HEK293 (cell line): ENCODE measurements at regions not wholly inside any gene's neighbourhood (a gene's known extent, or its start where the extent isn't known, plus 50 kb on each side); places are given as distances from the start of the nearest gene placed in this dataset.
A peak's percentile ranks its signal among the peaks of the same experiment; 100 is the strongest.

ENCODE experiments used
- CTCF ChIA-PET: fragments of 350-600 bp; formaldehyde crosslinking; extraction: SDS; loops from one replicate; lab custom pipeline; 2021; ENCODE audit warnings: antibody characterized with exemption; lab: Yijun Ruan, JAX
- POLR2A ChIA-PET: fragments of 300-600 bp; formaldehyde crosslinking; extraction: SDS; loops from one replicate; lab custom pipeline; 2020; ENCODE audit warnings: antibody characterized with exemption, inconsistent platforms; lab: Yijun Ruan, JAX
- H3K27ac ChIP-seq: fragments of 200-500 bp; sonication (Bioruptor generic); 2 replicates; pipeline ENCODE4 v1.5.1; 2014; ENCODE audit warnings: low read depth, low read length, control low read depth, inconsistent platforms; ENCODE audit errors: extremely low read depth
- H3K36me3 ChIP-seq, 2 experiments: fragments of 200-500 bp in 1 of 2; sonication (Bioruptor generic) in 1 of 2; 1 replicate in 1 of 2; 2 replicates in 1 of 2; pipeline ENCODE4 v1.5.1; 2014 to 2017; ENCODE audit warnings: inconsistent platforms in 2 of 2, low read length in 2 of 2; ENCODE audit not compliant: control insufficient read depth in 2 of 2, insufficient read depth in 1 of 2
- H3K4me1 ChIP-seq: fragments of 200-500 bp; sonication (Bioruptor generic); 2 replicates; pipeline ENCODE4 v1.5.1; 2014; ENCODE audit warnings: mild to moderate bottlenecking, low read length, inconsistent platforms; ENCODE audit not compliant: control insufficient read depth, insufficient read depth
- H3K4me3 ChIP-seq: 2 replicates; pipeline ENCODE4 v1.5.1; 2011; ENCODE audit warnings: low read depth, mild to moderate bottlenecking, control low read depth, low read length, moderate library complexity
- H3K9me3 ChIP-seq: fragments of 200-500 bp; sonication (Bioruptor generic); 2 replicates; pipeline ENCODE4 v1.5.1; 2014; ENCODE audit warnings: low read depth, low read length, inconsistent platforms; ENCODE audit not compliant: control insufficient read depth, insufficient read depth
- EGR2 ChIP-seq: fragments of 450-650 bp; formaldehyde crosslinking; IDR thresholded peaks from 2 replicates; pipeline ENCODE4 v1.5.1; 2016; ENCODE audit warnings: low read depth, missing biosample characterization, missing genetic modification characterization
- KLF1 ChIP-seq: fragments of 450-650 bp; formaldehyde crosslinking; IDR thresholded peaks from 2 replicates; pipeline ENCODE4 v1.5.1; 2016; ENCODE audit warnings: missing biosample characterization, missing genetic modification characterization
- KLF10 ChIP-seq: fragments of 450-650 bp; IDR thresholded peaks from 2 replicates; pipeline ENCODE4 v1.5.1; 2018; ENCODE audit warnings: missing biosample characterization, mild to moderate bottlenecking, missing genetic modification characterization
- MYNN ChIP-seq: fragments of 450-650 bp; formaldehyde crosslinking; IDR thresholded peaks from 2 replicates; pipeline ENCODE4 v1.5.1; 2016; ENCODE audit warnings: missing biosample characterization, missing genetic modification characterization, borderline replicate concordance
- OVOL3 ChIP-seq: fragments of 450-650 bp; formaldehyde crosslinking; IDR thresholded peaks from 2 replicates; pipeline ENCODE4 v1.5.1; 2016; ENCODE audit warnings: missing biosample characterization, missing genetic modification characterization
- TRIM28 ChIP-seq: IDR thresholded peaks from 2 replicates; pipeline ENCODE4 v1.6.1; 2011; ENCODE audit warnings: low read length, control low read depth, borderline replicate concordance
- ZBTB1 ChIP-seq: fragments of 450-650 bp; formaldehyde crosslinking; IDR thresholded peaks from 2 replicates; pipeline ENCODE4 v1.5.1; 2016; ENCODE audit warnings: missing biosample characterization, missing genetic modification characterization
- ZIC2 ChIP-seq: fragments of 450-650 bp; formaldehyde crosslinking; IDR thresholded peaks from 2 replicates; pipeline ENCODE4 v1.5.1; 2016; ENCODE audit warnings: missing biosample characterization, missing genetic modification characterization
- ZNF114 ChIP-seq: fragments of 450-650 bp; formaldehyde crosslinking; IDR thresholded peaks from 2 replicates; pipeline ENCODE4 v1.5.0; 2017; ENCODE audit warnings: missing biosample characterization, missing genetic modification characterization
- ZNF140 ChIP-seq: fragments of 450-650 bp; formaldehyde crosslinking; IDR thresholded peaks from 2 replicates; pipeline ENCODE4 v1.5.1; 2016; ENCODE audit warnings: missing biosample characterization, missing genetic modification characterization
- ZNF302 ChIP-seq: fragments of 450-650 bp; formaldehyde crosslinking; IDR thresholded peaks from 2 replicates; pipeline ENCODE4 v1.5.1; 2016; ENCODE audit warnings: missing biosample characterization, missing genetic modification characterization, low read depth
- ZNF433 ChIP-seq: fragments of 450-650 bp; formaldehyde crosslinking; IDR thresholded peaks from 2 replicates; pipeline ENCODE4 v1.5.1; 2016; ENCODE audit warnings: missing biosample characterization, missing genetic modification characterization, low read depth
- ZNF501 ChIP-seq: fragments of 450-650 bp; formaldehyde crosslinking; IDR thresholded peaks from 2 replicates; pipeline ENCODE4 v1.5.1; 2016; ENCODE audit warnings: missing biosample characterization, missing genetic modification characterization
- ZNF544 ChIP-seq: fragments of 450-650 bp; formaldehyde crosslinking; IDR thresholded peaks from 2 replicates; pipeline ENCODE4 v1.5.0; 2017; ENCODE audit warnings: missing biosample characterization, missing genetic modification characterization
- ZNF610 ChIP-seq: fragments of 450-650 bp; formaldehyde crosslinking; IDR thresholded peaks from 2 replicates; pipeline ENCODE4 v1.5.1; 2016; ENCODE audit warnings: missing biosample characterization, missing genetic modification characterization, borderline replicate concordance
- ZNF677 ChIP-seq: fragments of 450-650 bp; IDR thresholded peaks from 2 replicates; pipeline ENCODE4 v1.5.0; 2018; ENCODE audit warnings: missing biosample characterization, mild to moderate bottlenecking, missing genetic modification characterization, moderate library complexity
- TF ChIP-seq, protein P1 (sequence below): fragments of 450-650 bp; formaldehyde crosslinking; IDR thresholded peaks from 2 replicates; pipeline ENCODE4 v1.5.1; 2016; ENCODE audit warnings: missing biosample characterization, missing genetic modification characterization
- TF ChIP-seq, protein P2 (sequence below): fragments of 450-650 bp; formaldehyde crosslinking; IDR thresholded peaks from 2 replicates; pipeline ENCODE4 v1.5.1; 2016; ENCODE audit warnings: missing biosample characterization, missing genetic modification characterization
- TF ChIP-seq, protein P3 (sequence below): fragments of 450-650 bp; formaldehyde crosslinking; optimal IDR thresholded peaks from 2 replicates; pipeline ENCODE3; 2016; ENCODE audit warnings: missing biosample characterization, mild to moderate bottlenecking, missing genetic modification characterization
- TF ChIP-seq, protein P4 (sequence below): fragments of 450-650 bp; formaldehyde crosslinking; IDR thresholded peaks from 2 replicates; pipeline ENCODE4 v1.5.1; 2017; ENCODE audit warnings: missing biosample characterization, missing genetic modification characterization
- TF ChIP-seq, protein P5 (sequence below): fragments of 450-650 bp; formaldehyde crosslinking; IDR thresholded peaks from 2 replicates; pipeline ENCODE4 v1.5.1; 2017; ENCODE audit warnings: missing biosample characterization, missing genetic modification characterization

DNA sequence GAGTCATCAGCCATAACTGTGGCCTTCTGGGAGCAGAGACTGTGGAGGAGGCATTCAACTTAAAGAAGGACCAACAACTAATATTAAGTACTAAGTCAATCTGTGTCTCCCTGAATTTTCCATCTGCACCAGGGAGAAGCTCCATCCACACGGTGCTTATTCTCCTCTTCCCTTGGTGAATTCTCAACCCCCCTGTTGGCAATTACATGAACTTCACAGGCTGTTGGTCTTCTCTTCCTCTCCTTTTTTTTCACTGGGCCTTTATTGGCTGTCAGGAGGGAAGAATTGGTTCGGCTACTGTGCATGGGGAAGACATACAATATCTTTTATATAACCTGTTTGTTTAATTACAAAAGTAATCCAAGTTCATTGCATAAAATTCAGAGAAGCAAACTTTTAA is 152.8 kb upstream of the IRX6 start (continued):
- TF ChIP-seq, protein P1, sequence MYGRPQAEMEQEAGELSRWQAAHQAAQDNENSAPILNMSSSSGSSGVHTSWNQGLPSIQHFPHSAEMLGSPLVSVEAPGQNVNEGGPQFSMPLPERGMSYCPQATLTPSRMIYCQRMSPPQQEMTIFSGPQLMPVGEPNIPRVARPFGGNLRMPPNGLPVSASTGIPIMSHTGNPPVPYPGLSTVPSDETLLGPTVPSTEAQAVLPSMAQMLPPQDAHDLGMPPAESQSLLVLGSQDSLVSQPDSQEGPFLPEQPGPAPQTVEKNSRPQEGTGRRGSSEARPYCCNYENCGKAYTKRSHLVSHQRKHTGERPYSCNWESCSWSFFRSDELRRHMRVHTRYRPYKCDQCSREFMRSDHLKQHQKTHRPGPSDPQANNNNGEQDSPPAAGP (tag by site-specific recombination), result no peak
- TF ChIP-seq MYNN, result no peak

DNA sequence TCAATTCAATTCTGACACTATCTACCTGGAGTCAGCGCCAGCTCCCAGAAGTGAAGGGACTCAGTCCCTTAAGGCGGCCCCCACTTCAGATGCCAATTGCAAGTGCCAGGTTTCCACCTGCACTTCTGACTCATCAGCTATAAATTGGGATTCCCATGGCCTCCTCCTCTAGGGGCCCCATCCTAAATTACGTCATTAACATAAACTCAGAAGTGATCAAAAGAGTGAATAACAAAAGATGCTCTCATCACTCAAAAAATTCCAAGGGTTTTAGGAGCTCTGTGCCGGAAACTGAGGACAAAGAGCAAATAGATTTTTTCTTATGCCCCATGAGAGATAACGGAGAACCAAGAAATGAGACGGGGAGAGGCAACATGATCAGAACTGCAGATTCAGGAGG is 148.6 kb upstream of the IRX6 start:
- CTCF ChIA-PET, result no interaction called here
- POLR2A ChIA-PET, result no interaction called here
- Histone ChIP-seq H3K9me3 (no peaks in the 10 kb centered on the region), H3K4me1 (no peaks in the 10 kb centered on the region), H3K36me3 (no peaks in the 10 kb centered on the region), H3K27ac (no peak overlapping the region), H3K4me3 (no peak overlapping the region)
- TF ChIP-seq ZNF610, result no peak
- TF ChIP-seq, protein P2, sequence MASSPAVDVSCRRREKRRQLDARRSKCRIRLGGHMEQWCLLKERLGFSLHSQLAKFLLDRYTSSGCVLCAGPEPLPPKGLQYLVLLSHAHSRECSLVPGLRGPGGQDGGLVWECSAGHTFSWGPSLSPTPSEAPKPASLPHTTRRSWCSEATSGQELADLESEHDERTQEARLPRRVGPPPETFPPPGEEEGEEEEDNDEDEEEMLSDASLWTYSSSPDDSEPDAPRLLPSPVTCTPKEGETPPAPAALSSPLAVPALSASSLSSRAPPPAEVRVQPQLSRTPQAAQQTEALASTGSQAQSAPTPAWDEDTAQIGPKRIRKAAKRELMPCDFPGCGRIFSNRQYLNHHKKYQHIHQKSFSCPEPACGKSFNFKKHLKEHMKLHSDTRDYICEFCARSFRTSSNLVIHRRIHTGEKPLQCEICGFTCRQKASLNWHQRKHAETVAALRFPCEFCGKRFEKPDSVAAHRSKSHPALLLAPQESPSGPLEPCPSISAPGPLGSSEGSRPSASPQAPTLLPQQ, result 0 out of 2 replicates have a peak, but pooled peaks have one; percentile 35

DNA sequence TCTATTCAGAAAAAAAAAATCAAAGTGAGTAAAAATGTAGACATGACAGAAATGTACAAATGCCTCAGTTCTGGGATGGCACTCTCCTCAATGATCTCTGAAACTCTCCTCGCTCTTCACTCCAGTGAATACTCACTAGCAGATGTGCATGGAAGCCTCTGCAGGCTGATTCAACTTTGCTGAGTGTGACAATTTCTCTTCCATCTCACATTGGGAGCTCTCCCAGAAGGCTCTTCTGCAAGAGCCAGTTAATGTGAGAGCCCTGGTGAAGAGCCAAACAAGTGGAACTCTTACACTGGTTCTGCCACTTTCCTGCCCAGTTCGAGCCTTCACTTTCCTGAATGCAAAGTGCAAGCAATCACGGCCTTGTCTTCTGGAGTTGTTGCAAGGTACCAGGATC is 147.1 kb upstream of the IRX6 start:
- Histone ChIP-seq H3K27ac (no peak overlapping the region), H3K4me1 (no peaks in the 10 kb centered on the region), H3K36me3 (no peaks in the 10 kb centered on the region), H3K9me3 (no peaks in the 10 kb centered on the region), H3K4me3 (no peak overlapping the region)
- TF ChIP-seq ZNF140 (tag by site-specific recombination) (no peak), ZNF544 (no peak), ZBTB1 (no peak), TRIM28 (no peak), KLF1 (tag by site-specific recombination) (no peak), ZIC2 (tag by site-specific recombination) (no peak), ZNF677 (tag by site-specific recombination) (no peak), OVOL3 (tag by site-specific recombination) (no peak), KLF10 (tag by site-specific recombination) (no peak), EGR2 (tag by site-specific recombination) (no peak), ZNF302 (tag by site-specific recombination) (no peak), ZNF501 (tag by site-specific recombination) (no peak), ZNF114 (tag by site-specific recombination) (no peak), ZNF433 (tag by site-specific recombination) (no peak)
- TF ChIP-seq, protein P3, sequence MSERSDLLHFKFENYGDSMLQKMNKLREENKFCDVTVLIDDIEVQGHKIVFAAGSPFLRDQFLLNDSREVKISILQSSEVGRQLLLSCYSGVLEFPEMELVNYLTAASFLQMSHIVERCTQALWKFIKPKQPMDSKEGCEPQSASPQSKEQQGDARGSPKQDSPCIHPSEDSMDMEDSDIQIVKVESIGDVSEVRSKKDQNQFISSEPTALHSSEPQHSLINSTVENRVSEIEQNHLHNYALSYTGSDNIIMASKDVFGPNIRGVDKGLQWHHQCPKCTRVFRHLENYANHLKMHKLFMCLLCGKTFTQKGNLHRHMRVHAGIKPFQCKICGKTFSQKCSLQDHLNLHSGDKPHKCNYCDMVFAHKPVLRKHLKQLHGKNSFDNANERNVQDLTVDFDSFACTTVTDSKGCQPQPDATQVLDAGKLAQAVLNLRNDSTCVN (tag by site-specific recombination), result no peak
- TF ChIP-seq, protein P1 (tag by site-specific recombination), result no peak
- TF ChIP-seq, protein P4, sequence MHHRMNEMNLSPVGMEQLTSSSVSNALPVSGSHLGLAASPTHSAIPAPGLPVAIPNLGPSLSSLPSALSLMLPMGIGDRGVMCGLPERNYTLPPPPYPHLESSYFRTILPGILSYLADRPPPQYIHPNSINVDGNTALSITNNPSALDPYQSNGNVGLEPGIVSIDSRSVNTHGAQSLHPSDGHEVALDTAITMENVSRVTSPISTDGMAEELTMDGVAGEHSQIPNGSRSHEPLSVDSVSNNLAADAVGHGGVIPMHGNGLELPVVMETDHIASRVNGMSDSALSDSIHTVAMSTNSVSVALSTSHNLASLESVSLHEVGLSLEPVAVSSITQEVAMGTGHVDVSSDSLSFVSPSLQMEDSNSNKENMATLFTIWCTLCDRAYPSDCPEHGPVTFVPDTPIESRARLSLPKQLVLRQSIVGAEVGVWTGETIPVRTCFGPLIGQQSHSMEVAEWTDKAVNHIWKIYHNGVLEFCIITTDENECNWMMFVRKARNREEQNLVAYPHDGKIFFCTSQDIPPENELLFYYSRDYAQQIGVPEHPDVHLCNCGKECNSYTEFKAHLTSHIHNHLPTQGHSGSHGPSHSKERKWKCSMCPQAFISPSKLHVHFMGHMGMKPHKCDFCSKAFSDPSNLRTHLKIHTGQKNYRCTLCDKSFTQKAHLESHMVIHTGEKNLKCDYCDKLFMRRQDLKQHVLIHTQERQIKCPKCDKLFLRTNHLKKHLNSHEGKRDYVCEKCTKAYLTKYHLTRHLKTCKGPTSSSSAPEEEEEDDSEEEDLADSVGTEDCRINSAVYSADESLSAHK (tag by site-specific recombination), result no peak
- TF ChIP-seq, protein P5, sequence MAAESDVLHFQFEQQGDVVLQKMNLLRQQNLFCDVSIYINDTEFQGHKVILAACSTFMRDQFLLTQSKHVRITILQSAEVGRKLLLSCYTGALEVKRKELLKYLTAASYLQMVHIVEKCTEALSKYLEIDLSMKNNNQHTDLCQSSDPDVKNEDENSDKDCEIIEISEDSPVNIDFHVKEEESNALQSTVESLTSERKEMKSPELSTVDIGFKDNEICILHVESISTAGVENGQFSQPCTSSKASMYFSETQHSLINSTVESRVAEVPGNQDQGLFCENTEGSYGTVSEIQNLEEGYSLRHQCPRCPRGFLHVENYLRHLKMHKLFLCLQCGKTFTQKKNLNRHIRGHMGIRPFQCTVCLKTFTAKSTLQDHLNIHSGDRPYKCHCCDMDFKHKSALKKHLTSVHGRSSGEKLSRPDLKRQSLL (tag by site-specific recombination), result no peak
- ChIA-PET POLR2A (no interaction called here), CTCF (no interaction called here)
